ENCODE measurements at regions not wholly inside any gene's neighbourhood (a gene's known extent, or its start where the extent isn't known, plus 50 kb on each side); places are given as distances from the start of the nearest gene placed in this dataset.

GRCh38 chr12:97026901-97027300 is 119.8 kb downstream of the NEDD1 start:
- no peak for TF ChIP-seq CTCF (IDR thresholded peaks at IDR 0.05; ENCODE audit: low read depth, low read length)
- DNase-seq (ENCODE audit: extremely low read depth, low read depth): no peak

GRCh38 chr12:97027482-97027881 is 120.4 kb downstream of the NEDD1 start:
- TF ChIP-seq CTCF (IDR thresholded peaks at IDR 0.05; ENCODE audit: low read depth, low read length): no peak
- no peak for DNase-seq (ENCODE audit: extremely low read depth, low read depth)

GRCh38 chr12:97038131-97038530 is 131.1 kb downstream of the NEDD1 start:
- no peak for TF ChIP-seq CTCF (IDR thresholded peaks at IDR 0.05; ENCODE audit: low read depth, low read length)
- no peak for DNase-seq (ENCODE audit: extremely low read depth, low read depth)

GRCh38 chr12:97038834-97039233 is 131.8 kb downstream of the NEDD1 start:
- no peak for DNase-seq (ENCODE audit: extremely low read depth, low read depth)
- TF ChIP-seq CTCF (IDR thresholded peaks at IDR 0.05; ENCODE audit: low read depth, low read length): no peak

GRCh38 chr12:97046901-97047300 is 139.8 kb downstream of the NEDD1 start:
- DNase-seq (ENCODE audit: extremely low read depth, low read depth): no peak
- TF ChIP-seq CTCF (IDR thresholded peaks at IDR 0.05; ENCODE audit: low read depth, low read length): no peak

GRCh38 chr12:97047361-97047760 is 140.3 kb downstream of the NEDD1 start:
- no peak for DNase-seq (ENCODE audit: extremely low read depth, low read depth)
- TF ChIP-seq CTCF (IDR thresholded peaks at IDR 0.05; ENCODE audit: low read depth, low read length): no peak

GRCh38 chr12:97048421-97049035 is 141.5 kb downstream of the NEDD1 start:
- no peak for TF ChIP-seq CTCF (IDR thresholded peaks at IDR 0.05; ENCODE audit: low read depth, low read length)
- DNase-seq (ENCODE audit: extremely low read depth, low read depth): no peak
